HT-29 (cell line): ENCODE measurements at regions not wholly inside any gene's neighbourhood (a gene's known extent, or its start where the extent isn't known, plus 50 kb on each side); places are given as distances from the start of the nearest gene placed in this dataset.

Source experiments
- DNase-seq: peaks from one replicate; pipeline ENCODE4 v3.0.0-alpha.2; 2015; ENCODE audit warnings: low spot score

DNA sequence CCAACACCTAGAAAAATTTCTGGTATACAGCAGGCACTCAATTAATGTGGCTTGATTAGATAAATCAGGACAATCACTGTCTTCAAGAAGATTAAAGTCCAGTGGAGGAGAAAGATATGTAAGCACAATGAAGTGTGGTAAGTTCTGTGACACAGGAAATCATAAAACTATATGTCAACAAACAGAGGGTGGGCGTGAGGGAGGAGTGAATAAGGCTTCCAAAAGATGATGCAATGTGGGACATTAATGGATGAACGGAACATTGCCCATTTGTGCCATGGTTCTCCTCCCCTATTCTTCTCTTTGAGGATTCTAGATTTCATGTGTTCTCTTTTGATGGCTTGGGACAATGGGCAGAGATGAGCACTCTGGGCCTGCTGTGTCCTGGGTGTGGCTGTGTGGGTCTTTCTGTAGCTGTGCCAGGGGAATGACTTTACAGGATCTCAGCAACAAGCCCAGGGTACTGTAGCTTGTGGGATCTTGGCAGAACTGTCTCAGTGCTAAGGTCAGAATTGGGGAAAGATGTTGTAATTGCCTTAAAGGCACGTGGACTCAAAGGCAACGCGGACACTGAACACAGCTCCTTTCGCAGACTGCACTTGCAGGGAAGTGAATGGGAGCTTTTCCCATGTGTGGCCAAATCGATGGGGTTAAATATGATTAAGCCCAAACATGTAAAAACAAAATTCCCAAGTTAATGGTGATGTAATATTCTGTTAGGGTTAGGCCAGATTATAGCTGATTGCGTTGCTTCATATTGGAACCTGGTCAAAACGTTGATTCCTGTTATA, 366.9 kb downstream of the TGFB2 start:
- peak; percentile 54 for DNase-seq

DNA sequence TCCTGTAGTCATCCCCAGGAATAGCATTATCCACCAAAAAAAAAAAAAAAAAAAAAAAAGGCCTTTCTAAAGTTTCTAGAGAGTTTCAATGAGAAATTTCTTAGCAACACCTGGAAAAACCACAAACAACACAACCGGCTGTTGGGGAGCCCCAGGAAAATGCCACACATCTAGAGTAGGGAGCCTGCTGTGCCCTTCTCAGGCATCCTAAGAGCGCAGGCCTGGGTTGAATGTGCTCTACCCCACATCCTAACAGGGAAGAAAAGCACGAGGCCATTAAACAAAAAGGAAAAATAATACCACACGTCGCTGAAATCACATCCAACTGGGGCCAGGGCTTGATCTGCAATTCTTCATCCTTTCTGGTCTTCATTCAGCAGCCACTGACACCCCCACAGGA, 367.5 kb downstream of the TGFB2 start:
- no peak for DNase-seq

DNA sequence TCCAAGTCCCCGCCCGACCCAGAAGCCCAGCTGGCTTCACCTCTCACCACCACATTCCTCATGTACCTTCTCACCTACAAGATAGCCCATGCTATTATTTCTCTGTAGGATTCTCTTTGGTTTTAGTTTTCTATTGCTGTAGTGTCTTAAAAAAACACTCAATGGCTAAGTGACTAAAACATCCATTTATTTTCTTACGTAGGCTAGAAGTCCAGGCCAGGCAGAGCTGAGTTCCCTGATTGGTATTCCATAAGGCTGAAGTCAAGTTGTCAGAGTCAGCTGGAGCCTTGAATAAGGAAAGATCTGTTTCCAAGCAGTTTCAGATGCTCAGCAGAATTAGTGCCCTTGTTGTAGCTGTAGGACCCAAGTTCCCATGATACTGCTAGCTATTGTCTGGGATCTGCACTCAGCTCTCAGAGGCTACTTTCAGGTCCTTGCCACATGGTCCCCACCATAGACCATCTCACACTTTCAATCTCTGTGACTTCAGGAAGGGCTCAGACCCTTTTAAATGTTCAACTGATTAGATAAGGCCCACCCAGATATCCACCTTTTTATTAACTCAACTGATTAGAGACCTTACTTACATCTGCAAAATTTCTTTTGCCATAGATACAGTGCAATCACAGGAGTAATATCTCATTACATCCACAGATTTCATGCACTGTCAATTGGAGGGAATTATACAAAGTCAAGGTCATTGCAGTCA, 371.0 kb downstream of the TGFB2 start:
- no peak for DNase-seq

DNA sequence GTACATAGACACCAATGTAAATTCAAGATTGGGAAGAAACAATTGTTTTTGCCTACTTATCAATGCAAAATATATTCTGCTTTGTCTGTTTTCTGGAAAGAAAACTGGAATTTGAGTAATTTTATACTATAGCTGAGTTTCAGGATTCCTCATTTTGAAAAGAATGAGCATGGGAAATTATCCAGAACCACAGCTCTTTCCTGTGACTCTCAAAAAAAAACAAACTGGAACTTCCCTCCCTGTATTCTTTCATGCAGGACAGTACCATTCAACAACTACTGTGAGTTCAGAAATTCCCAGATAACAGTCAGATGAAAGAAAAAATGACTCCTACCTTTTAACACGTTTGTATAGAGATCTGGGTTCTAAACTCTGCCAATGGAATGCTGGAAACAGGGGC, 372.4 kb downstream of the TGFB2 start:
- no peak for DNase-seq

DNA sequence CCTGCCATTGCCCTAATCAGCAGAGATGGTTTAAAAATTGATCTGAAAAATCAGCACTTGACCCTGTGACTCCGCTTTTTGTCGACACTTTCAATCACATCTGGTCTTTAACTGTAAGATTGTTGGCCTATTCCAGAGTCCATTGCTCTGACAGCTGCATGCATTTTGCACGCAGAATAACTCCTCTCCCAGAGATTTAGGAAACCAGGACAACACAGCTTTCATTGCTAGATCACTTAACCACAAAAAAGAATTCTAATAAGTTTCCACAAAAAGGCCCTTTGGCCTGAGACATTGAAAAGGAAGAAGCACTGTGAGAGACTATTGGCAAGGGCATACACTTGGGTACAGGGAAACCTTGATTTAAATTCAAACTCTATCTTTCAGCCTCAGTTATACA, 373.1 kb downstream of the TGFB2 start:
- DNase-seq = no peak

DNA sequence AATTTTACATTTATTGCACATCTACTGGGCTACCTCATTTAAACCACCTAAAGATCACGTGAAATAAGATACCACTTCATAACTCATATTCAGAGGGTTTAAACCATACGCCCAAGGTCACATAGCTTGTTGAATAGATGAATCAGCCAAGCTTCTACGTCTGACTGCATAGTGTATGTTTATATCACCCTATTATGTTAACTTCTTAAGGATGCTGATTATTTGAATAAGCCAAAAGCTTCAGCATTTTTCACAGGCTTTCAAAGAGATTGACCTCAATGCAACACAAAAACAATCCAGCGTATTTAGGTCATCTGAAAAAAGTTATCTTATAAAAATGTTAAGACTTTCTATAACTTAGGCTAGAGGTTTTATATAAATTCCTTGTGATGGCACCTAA, 373.8 kb downstream of the TGFB2 start:
- no peak for DNase-seq

DNA sequence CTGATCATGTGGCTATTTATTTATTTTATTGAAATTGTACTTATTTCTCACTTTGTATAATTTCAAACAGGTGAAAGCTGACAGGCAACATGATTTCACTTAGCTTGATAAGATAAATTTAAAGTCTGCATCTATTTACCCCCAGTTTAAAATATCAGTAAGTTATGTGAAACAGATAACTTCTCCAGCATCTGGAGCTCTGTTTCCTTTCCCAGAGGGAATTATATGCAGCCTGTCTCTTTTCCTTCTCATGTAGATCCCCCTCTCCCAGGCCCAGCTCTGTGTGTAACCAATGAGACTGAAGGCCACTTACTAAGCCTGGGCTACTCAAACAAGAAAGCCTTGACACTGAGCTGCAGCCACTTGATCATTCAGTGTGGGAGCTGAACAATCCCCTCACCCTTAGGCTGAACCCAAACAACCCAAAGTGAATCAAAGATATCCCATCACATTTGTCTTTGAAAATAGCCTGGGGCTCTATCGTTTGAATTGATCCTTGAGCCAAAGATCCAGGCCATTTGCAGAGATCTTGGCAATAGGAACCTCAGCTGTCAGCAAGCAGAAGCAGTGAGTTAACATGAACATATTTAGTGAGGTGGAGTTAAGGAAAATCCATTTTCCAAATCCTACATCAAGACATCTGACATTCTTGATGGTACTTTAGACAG, 383.9 kb downstream of the TGFB2 start:
- DNase-seq = no peak

DNA sequence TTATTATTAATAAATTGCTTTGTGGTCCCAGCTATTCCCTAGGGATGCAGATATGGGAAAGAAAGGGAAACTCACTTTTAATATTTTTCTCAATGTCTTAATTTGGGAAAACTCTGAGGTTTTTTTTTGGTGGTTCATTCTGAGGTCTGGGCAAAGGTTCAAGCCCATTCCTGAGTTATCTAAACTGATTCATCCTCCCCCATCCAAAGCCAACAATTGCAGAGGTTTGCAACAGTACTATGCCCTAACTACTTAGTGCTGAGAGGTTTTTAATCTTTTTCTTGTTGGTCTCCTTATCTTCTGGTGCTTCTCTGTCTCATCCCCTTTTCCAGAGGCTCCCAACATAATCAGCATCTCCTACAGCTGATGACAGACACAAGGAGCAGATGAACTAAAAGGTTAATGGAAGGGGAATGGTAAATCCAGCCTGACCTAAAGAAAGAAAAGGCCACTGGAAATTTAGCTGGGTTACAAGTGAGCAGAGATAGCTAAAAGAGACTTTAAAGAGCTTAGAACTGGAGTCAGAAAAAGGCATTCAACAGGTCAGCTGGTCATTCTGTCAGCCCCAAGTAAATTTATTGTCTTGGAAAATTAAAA, 390.4 kb downstream of the TGFB2 start:
- DNase-seq = no peak

DNA sequence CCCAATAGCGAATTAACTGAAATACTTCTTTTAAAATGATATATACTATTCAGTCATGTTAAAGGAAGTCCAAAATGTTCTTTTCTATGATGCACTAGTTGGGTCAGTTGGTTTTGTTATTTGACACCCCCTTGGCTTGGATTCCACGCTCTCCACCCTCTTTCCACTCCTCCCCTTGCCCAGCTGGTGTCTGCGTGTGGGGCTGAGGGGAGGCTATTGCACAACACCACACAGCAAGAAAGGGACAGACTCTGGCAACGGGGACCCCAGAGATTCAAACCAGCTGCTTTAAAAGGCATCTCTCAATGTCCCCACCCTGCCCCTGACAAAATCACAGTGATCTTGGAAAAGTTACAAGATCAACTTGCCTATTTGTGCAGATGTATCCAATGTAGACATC, 394.3 kb downstream of the TGFB2 start:
- DNase-seq = no peak

DNA sequence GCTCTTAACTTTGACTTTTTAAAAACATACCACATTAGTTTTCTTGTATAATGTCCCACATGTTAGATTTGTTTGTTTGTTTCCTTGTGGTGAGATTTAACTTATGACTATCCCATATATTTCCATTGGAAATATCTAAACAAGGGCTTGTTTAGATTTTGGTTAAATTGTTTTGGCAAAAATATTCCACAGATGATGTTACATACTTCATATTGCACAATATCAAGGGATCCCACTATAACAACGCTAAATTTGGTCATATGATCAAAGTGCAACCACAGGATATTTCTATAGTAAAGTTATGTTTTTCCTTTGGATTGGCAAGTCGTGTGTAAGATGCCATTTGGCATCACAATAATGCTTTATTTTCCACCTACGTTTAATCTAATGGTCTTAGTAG, 396.7 kb downstream of the TGFB2 start:
- DNase-seq = no peak

DNA sequence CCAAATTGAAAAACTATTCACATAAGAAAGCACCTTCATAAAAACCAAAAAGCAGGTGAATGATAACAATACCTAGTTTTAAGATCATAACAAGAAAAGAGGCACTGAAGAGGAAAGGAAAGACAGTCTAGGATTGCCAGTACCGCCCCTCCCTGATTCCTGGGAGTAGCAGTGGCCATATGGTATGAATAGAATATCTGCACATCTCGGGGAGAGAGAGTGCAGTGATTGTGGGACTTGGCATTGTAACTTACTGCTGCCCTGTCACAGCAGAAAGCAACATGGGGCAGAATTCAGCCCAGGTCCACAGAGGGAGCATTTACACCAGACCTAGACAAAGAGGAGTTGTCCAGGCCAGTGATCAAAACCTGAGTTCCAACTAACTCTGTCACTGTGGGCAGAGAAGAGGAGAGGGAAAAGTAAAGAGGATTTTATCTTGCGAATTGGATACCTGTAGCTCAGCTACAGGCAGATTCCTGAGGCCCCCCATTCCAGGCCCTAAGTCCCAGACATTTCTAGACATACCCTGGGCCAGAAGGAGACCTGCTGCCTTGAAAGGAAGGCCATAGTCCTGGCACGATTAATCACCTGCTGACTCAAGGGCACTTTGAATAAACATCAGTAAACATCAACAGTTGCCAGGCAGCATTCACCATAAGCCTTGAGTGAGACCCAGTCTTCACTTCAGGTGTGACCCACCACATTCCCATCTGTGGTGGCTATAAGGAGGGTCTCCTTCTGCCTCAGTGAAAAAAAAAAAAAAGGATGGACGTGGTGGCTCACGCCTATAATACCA, 397.5 kb downstream of the TGFB2 start:
- peak; percentile 26 for DNase-seq

DNA sequence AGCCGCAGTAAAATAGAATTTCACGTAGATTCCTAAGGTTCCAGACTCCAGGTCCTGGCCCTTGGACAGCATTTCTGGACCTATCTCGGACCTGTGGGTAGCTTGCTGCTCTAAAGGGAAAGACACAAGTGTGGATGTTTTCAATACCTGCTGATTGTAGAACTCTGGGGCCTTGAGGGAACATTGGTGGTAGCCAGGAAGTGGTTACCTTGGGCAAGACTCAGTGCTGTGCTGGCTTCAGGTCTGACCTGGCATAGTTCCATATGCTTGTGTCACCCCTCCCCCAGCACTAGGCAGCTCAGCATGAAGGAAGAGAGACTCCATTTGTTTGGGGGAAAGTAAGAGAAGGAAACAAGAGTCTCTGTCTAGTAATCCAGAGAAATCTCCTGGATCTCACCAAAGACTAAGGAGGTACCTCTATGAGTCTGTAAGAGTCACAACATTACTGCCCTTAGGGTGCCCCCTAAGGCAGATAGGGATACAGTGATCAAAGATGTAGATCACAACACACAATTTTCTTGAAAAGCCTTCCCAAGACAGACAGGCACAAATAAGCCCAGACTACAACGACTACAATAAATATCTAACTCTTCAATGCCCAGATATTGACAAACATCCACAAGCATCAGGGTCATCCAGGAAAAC, 398.8 kb downstream of the TGFB2 start:
- no peak for DNase-seq

DNA sequence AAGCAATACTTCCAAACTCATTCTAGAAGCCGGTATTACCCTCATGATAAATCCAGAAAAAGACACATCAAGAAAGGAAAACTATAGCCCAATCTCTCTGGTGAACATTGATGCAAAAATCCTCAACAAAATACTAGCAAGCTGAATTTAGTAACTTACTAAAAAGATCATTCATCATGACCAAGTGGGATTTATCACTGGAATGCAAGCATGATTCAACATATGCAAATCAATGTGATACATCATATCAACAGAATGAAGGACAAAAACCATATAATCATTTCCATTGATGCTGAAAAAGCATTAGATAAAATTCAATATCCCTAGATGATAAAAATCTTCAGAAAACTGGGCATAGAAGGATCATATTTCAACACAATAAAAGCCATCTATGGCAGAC, 402.9 kb downstream of the TGFB2 start:
- no peak for DNase-seq

DNA sequence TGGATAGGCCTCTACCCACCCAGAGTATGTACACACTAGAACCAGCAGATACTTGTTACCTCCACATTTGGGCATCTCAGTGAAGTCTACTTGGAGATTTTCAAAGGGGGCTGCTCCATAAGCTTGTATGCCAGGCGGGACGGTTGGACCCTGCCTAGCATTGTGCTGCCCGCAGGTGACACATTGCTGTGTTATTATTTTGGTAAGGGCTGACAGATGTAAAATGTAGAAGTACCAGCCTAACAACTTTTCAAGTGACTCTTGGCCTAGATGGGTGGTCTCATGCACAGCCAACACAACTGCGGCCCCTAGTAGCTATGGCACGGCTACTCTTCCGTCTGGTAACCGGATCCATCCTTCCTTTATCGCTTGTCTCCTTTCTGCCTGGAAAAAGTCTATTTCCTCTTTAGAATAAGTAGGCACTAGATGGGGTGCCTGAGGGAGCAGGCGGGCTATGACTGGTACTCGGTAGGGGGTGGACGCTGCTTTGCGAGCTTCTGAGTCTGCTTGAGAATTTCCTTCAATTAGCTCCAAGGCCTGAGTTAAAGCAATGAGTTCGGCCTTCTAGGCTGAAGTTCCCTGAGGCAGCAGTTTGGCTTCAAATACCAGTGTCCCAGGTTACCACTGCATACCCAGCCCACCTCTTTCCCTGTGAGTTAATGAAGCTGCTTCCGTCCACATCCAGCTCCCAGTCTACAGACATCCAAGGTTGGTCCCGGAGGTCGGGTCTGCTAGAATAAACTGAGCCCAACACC, 405.3 kb downstream of the TGFB2 start:
- DNase-seq = no peak

DNA sequence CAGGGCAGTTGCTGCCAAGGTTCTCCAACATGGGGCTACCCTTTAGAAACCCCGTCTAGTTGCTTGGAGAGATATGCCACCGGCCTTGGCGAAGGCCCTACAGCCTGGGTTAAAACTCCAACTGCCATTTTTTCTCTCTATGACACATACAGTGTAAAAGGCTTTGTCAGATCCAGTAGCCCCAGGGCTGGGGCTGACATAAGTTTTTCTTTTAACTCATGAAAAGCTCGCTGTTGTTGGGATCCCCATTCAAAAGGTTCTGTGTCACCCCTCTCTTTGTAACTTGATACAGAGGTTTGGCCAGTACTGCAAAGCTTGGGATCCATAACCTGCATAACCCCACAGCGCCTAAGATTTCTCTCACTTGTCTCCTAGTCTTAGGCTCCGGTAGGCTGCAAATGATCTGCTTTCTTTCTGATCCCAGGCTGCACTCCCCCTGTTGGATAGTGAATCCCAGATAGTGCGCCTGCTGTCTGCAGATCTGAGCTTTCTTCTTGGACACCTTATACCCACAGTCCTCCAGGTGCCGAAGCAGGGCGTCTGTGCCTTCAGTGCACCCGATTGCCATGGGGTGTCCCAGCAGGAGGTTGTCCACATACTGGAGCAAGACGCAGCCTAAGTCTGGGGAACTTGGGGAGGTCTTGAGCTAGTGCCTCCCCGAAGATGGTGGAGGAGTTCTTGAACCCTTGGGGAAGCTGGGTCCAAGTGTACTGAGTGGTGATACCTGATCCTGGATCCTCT, 406.2 kb downstream of the TGFB2 start:
- DNase-seq = no peak

DNA sequence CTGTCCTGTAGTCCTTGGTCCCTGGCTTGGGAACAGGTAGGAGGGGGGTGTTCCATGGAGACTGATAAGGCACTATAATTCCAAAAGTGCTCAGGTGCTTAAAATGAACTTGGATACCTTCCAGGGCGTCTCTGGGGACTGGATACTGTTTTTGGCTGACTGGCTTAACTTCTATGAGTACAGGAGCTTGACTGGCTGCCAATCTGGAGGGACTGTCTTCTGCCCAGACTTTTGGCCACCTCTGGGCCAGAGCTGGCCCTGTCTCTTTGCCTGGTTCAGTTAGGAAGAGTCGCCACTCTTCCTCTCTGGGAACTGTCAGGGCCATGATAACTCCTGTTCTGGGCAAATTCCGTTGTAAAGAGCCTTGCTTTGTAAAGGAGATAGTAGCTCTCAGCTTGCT, 407.0 kb downstream of the TGFB2 start:
- no peak for DNase-seq

DNA sequence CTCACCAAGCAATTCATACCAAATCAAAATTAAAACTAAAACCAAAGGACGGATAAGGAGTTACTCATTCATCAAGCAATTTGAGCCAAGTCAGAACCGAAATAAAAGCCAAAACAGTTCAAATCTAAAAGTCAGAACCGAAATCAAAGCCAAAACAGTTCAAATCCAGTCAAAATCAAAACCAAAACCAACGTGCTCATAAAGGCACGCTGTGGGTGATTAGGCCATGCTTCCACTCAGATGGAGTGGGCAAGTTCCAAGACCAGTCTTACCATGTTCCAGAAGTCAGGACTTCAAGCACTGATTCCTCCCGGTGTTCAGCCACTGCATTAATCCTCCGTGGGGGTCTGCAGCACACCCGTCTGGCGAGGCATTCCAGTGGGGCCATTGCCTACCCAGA, 409.3 kb downstream of the TGFB2 start:
- no peak for DNase-seq

DNA sequence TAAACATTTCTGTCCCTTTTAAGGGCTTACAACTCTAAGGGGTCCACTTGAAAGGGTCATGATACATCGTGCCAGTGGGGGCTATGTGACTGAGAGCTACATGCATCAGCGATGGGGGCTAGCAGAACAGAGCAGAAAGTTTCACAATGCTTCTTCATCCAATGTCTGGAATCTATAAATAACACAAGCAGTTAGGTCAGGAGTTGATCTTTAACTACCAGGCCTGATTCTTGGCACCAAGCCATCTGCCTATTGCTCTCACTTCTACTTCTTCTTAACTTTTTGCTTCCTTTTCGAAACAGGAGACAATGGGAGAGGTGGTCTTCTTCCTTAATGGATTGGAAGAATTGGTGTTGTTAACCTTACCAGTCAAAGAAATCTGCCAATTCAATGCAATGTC, 410.0 kb downstream of the TGFB2 start:
- DNase-seq = peak; percentile 55

DNA sequence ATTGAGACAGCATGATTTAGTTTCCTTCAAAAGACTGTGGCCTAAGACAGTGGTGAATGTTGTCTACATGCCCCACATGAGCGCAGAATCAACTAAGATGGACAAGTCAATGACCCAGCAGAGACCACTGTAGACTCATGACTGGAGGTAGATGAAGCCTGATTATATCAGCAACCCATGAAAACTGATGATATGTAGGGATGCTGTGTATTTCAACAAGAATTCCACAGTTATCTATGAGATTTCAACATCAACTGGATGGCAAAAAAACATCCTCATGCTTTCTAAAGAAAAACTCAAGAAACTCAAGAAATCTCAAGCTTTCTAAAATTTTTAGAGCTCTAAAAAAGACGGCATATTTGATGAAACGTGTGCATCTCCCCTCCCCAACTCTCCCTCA, 413.9 kb upstream of the LYPLAL1 start:
- no peak for DNase-seq
